MCF 10A (cell line): ENCODE measurements at regions not wholly inside any gene's neighbourhood (a gene's known extent, or its start where the extent isn't known, plus 50 kb on each side); places are given as distances from the start of the nearest gene placed in this dataset.

Source experiments
- BruUV-seq: library from RNA; stranded (reverse); fragments of 400-500 nt; replicated peaks from 2 replicates; lab custom pipeline; 2021; lab: Mats Ljungman, UMichigan
- CTCF ChIA-PET: fragments of 300-600 bp; sonication (Branson Sonifier 250); formaldehyde crosslinking; extraction: SDS; loops from one replicate; lab custom pipeline; 2021; ENCODE audit warnings: antibody characterized with exemption, inconsistent platforms; lab: Yijun Ruan, JAX
- POLR2A ChIA-PET: fragments of 300-600, 350-650 bp; sonication (Branson Sonifier 250); formaldehyde crosslinking; extraction: SDS; loops from one replicate; lab custom pipeline; 2020; ENCODE audit warnings: antibody characterized with exemption, inconsistent platforms; lab: Yijun Ruan, JAX
- DNase-seq: peaks from one replicate; pipeline ENCODE4 v3.0.0-alpha.2; 2018; ENCODE audit not compliant: unreplicated experiment
- H3K27ac Mint-ChIP-seq: one replicate; pipeline ENCODE4 v1.8.0; 2022; ENCODE audit warnings: mild to moderate bottlenecking, low read depth, mixed read lengths; ENCODE audit not compliant: unreplicated experiment
- H3K27me3 Mint-ChIP-seq: one replicate; pipeline ENCODE4 v1.8.0; 2022; ENCODE audit warnings: mixed read lengths; ENCODE audit not compliant: insufficient read depth, unreplicated experiment
- H3K36me3 Mint-ChIP-seq: one replicate; pipeline ENCODE4 v1.8.0; 2022; ENCODE audit warnings: mild to moderate bottlenecking, moderate library complexity, mixed read lengths; ENCODE audit not compliant: insufficient read depth, unreplicated experiment
- H3K4me1 Mint-ChIP-seq: one replicate; pipeline ENCODE4 v1.8.0; 2022; ENCODE audit warnings: mixed read lengths; ENCODE audit not compliant: insufficient read depth, unreplicated experiment
- H3K4me3 Mint-ChIP-seq: one replicate; pipeline ENCODE4 v1.8.0; 2022; ENCODE audit warnings: mild to moderate bottlenecking, moderate library complexity, mixed read lengths; ENCODE audit not compliant: unreplicated experiment
- H3K9me3 Mint-ChIP-seq: one replicate; pipeline ENCODE4 v1.8.0; 2022; ENCODE audit warnings: mixed read lengths; ENCODE audit not compliant: unreplicated experiment
- intact Hi-C: fragments of 100-400 bp; cut with micrococcal nuclease; formaldehyde crosslinking; loops from 2 replicates; pipeline ENCODE4 v1.14.1; 2022
- TF ChIP-seq, protein P1 (sequence below): fragments of 200-600 bp; IDR thresholded peaks from one replicate; pipeline ENCODE4 v1.8.0; 2022; ENCODE audit warnings: antibody characterized with exemption, mild to moderate bottlenecking; ENCODE audit not compliant: unreplicated experiment

DNA sequence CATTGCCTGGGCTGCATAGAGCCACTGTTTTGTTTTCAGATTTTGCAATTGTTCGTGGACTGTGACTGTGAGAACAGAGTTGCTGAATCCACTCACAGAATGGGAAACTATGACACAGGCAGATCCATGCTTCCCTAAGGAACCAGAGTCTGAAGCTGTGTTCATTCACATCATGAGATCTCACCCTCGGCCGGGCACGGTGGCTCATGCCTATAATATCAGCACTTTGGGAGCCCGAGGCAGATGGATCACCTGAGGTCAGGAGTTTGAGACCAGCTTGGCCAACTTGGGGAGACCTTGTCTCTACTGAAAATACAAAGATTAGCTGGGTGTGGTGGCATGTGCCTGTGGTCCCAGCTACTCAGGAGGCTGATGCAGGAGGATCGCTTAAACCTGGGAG lies 139.2 kb upstream of the SALL4 start:
- H3K4me3 Mint-ChIP-seq: no peak overlapping the region
- POLR2A ChIA-PET: interaction anchor here (0.5 to 0.8 kb wide), 2 partner anchors 122 to 149 kb away, joined by 3 to 4 read pairs; no protein-coding TSS in a partner anchor
- H3K27me3 Mint-ChIP-seq: no peaks in the 10 kb centered on the region
- DNase-seq: no peak
- CTCF ChIA-PET: interaction anchor here (0.6 to 0.9 kb wide), 3 partner anchors 20 to 657 kb away, joined by 3 to 9 read pairs (median 3); no protein-coding TSS in a partner anchor
- H3K4me1 Mint-ChIP-seq: peaks cover 6% of the 10 kb centered on the region
- H3K9me3 Mint-ChIP-seq: no peaks in the 10 kb centered on the region
- TF ChIP-seq, protein P1, sequence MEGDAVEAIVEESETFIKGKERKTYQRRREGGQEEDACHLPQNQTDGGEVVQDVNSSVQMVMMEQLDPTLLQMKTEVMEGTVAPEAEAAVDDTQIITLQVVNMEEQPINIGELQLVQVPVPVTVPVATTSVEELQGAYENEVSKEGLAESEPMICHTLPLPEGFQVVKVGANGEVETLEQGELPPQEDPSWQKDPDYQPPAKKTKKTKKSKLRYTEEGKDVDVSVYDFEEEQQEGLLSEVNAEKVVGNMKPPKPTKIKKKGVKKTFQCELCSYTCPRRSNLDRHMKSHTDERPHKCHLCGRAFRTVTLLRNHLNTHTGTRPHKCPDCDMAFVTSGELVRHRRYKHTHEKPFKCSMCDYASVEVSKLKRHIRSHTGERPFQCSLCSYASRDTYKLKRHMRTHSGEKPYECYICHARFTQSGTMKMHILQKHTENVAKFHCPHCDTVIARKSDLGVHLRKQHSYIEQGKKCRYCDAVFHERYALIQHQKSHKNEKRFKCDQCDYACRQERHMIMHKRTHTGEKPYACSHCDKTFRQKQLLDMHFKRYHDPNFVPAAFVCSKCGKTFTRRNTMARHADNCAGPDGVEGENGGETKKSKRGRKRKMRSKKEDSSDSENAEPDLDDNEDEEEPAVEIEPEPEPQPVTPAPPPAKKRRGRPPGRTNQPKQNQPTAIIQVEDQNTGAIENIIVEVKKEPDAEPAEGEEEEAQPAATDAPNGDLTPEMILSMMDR: no peak
- H3K27ac Mint-ChIP-seq: no peak overlapping the region
- intact Hi-C loops: no loop called here
- no TSS peak for BruUV-seq
- H3K36me3 Mint-ChIP-seq: peaks cover 5% of the 10 kb centered on the region

- POLR2A ChIA-PET: interaction anchor here (0.7 to 1.3 kb wide), 3 partner anchors 14 to 293 kb away, joined by 3 to 5 read pairs (median 3); no protein-coding TSS in a partner anchor
- intact Hi-C loops: no loop called here
- H3K4me3 Mint-ChIP-seq: no peak overlapping the region
- H3K27me3 Mint-ChIP-seq: no peaks in the 10 kb centered on the region
- H3K9me3 Mint-ChIP-seq: no peaks in the 10 kb centered on the region
- TF ChIP-seq, protein P1: no peak
- BruUV-seq: no TSS peak
- H3K36me3 Mint-ChIP-seq: peaks cover 5% of the 10 kb centered on the region
- peaks cover 6% of the 10 kb centered on the region for H3K4me1 Mint-ChIP-seq
- H3K27ac Mint-ChIP-seq: no peak overlapping the region
- DNase-seq: no peak
- CTCF ChIA-PET: interaction anchor here (0.6 to 1.2 kb wide), 6 partner anchors 13 to 331 kb away, joined by 3 to 4 read pairs (median 3); no protein-coding TSS in a partner anchor
These were observed 136.9 kb upstream of the SALL4 start for GRCh38 chr20:51939259-51939585.

DNA sequence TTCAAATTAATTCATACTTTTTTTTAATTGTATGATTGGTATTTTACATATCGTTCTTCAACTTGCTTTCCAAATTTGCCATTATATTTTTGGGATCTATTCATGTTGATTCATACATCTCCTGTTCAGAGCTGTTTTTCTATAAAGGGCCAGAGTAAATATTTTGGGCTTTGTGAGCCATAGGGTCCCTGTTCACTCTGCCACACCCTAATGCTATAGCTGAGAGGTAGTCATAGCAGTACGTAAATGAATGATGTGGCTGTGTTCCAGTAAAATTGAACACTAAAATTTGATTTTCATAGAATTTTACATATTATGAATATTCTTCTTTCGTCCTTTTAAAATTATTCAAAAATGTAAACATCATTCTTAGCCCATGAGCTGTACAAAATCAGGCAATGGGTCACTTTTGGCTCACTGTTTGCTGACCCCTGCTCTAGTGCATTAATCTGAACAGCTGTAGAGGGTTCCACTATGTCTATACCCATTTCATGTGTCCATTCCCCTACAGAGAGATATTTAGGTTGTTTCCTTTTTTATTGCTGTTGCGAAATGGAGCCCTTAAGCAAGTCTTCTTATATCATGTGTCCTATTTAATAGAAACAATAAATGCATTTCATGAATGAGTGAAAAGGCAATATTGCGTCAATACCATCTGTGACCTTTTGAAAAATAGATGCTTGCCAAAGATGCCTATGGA lies 136.4 kb upstream of the SALL4 start:
- Mint-ChIP-seq H3K9me3 (no peaks in the 10 kb centered on the region), H3K27ac (no peak overlapping the region), H3K36me3 (peaks cover 5% of the 10 kb centered on the region), H3K4me1 (peaks cover 6% of the 10 kb centered on the region), H3K27me3 (no peaks in the 10 kb centered on the region), H3K4me3 (no peak overlapping the region)
- intact Hi-C loops: no loop called here
- peak; percentile 87 for DNase-seq
- no TSS peak for BruUV-seq
- TF ChIP-seq, protein P1: no peak
- ChIA-PET CTCF (interaction anchor here (0.6 to 1.2 kb wide), 7 partner anchors 14 to 330 kb away, joined by 3 to 4 read pairs (median 3); no protein-coding TSS in a partner anchor), POLR2A (interaction anchor here (0.5 to 1.3 kb wide), 4 partner anchors 14 to 292 kb away, joined by 3 to 5 read pairs (median 3); no protein-coding TSS in a partner anchor)

DNA sequence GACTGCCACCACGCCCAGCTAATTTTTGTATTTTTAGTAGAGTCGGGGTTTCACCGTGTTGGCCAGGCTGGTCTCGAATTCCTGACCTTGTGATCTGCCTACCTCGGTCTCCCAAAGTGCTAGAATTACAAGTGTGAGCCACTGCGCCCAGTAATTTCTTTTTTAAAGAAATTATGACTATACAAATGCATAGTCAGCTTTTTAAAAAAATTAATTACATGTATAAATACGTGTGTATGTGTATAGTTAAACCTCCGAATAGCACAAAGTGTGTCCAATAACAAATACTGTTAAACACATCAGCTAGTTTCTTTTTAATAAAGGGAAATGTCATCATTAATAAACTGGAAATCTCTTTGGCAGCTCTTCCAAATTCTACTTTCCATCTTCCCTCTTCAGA lies 135.5 kb upstream of the SALL4 start:
- no peak for DNase-seq
- Mint-ChIP-seq H3K4me1 (peaks cover 6% of the 10 kb centered on the region), H3K27ac (no peak overlapping the region), H3K36me3 (peaks cover 5% of the 10 kb centered on the region), H3K27me3 (no peaks in the 10 kb centered on the region), H3K9me3 (no peaks in the 10 kb centered on the region), H3K4me3 (no peak overlapping the region)
- BruUV-seq: no TSS peak
- intact Hi-C loops: no loop called here
- ChIA-PET POLR2A (no interaction called here), CTCF (interaction anchor here (0.5 to 0.7 kb wide), 3 partner anchors 17 to 431 kb away, joined by 3 to 5 read pairs (median 4); no protein-coding TSS in a partner anchor)
- TF ChIP-seq, protein P1: no peak
